NCI-H1436 (cell line): ENCODE measurements at regions not wholly inside any gene's neighbourhood (a gene's known extent, or its start where the extent isn't known, plus 50 kb on each side); places are given as distances from the start of the nearest gene placed in this dataset.

Experiments used
- DNase-seq: peaks from one replicate; lab custom pipeline; 2025; lab: John Stamatoyannopoulos, UW

- no peak for DNase-seq
Measured at GRCh38 chr11:119853581-119854360, 124.8 kb upstream of the NECTIN1 start.

DNA sequence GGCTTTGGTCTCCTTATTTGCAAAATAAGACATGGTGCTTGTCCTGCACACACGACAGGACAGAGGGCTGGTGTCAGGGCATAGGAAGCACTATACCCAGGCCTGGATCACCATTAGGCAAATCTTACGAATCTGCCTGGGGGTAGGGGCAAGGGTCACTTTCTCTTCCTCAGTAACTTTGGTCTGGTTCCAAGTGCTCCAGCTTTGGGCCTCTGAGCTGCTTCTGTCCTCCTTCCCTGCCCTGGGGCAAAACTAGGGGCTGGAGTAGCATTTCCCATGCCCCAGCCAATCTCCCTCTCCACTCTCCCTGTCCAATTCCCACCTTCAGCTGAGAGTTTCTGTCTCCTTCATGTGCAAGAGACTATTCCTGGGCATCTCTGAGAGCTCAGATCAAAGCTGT is 123.7 kb upstream of the NECTIN1 start:
- no peak for DNase-seq

GRCh38 chr11:119850822-119851409 is 121.9 kb upstream of the NECTIN1 start:
- DNase-seq, result no peak

GRCh38 chr11:119849872-119850271 is 120.9 kb upstream of the NECTIN1 start:
- no peak for DNase-seq

- no peak for DNase-seq
Measured at GRCh38 chr11:119847853-119848252, 118.9 kb upstream of the NECTIN1 start.

GRCh38 chr11:119846374-119846773 is 117.4 kb upstream of the NECTIN1 start:
- DNase-seq, result no peak

- no peak for DNase-seq
Measured at GRCh38 chr11:119845756-119846155, 116.8 kb upstream of the NECTIN1 start.

- no peak for DNase-seq
Measured at GRCh38 chr11:119845305-119845704, 116.3 kb upstream of the NECTIN1 start.

DNA sequence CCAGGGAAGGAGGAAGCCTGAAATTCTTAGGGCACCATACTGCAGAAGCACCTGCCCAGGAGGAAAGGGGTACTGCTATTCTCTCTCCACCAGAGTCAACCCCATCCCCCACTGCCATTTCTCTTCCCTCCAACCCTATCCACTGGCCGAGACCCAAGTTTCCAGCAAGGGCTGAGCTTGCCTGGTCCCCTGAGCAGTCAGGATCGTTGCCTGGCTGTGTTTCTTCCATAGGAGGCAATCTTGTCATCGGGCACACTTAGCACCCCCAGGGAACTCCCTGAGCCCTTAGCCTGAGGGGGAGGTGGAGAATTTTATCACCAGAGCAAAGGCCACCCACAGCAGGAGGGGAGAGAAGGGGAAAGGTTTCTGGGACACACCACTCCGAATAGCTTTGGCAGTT is 115.8 kb upstream of the NECTIN1 start:
- no peak for DNase-seq

DNA sequence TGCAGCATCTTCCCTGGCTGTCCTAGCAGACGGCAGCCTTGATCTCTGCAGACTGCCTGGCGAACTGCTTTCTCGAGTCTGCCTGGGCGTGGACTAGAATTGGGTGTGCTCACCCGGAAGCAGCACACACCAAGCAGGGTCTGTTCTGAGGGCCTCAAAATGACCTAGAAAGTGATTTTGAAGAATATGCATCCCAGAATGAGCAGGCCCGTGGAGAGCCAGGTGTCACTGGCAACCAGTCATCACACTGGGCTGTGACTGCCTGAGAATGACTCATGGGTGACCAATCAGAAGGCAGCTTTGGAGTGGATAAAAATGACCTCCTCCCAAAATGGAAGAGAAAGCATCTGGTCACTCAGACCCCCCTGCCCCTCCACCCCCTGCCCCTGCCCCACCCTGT is 114.9 kb upstream of the NECTIN1 start:
- DNase-seq, result no peak

DNA sequence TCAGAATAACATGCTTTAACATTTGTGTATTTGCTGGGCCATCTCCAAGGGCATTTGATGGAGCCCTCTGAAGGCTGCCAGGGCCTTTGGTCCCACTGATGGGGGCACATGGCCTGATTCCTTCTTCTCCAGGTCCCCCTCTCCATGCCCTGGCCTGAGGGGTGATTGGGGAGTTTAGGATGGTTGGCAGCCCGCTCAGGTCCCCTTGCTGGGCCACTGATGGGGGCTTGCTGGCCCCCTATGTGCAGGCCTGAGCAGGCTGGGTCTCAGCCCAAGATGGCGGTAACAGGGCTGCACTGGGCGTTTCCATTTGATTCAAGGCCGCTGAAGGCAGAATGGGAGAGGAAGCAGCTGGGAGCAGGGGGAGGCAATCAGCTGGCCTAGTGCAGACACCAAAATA is 113.7 kb upstream of the NECTIN1 start:
- no peak for DNase-seq

GRCh38 chr11:119839476-119840133 is 110.6 kb upstream of the NECTIN1 start:
- DNase-seq, result no peak

- no peak for DNase-seq
Measured at GRCh38 chr11:119835753-119836152, 106.8 kb upstream of the NECTIN1 start.

- DNase-seq, result peak; percentile 13
Measured at GRCh38 chr11:119832202-119832935, 103.4 kb upstream of the NECTIN1 start.

DNA sequence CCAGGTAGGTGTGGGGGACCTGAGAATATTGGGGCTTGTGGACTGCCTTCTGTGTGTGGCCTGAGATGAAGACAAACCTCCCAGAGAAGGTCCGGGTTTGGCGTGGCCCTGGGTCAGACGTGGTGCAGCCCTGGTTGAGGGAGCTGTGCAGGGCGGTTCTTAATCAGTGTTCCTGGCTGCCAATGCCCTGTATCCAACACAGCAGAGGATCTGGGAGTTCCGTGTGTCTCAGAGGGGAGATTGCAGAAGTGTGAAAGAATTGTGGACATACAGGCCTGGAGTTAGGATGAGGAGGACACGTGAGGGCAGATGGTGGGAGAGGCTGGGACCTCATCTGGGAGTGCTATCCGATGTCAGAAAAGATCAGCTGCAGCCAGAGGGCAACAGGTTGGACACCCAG is 102.0 kb upstream of the NECTIN1 start:
- DNase-seq, result no peak

GRCh38 chr11:119830400-119830799 is 101.4 kb upstream of the NECTIN1 start:
- DNase-seq, result no peak

DNA sequence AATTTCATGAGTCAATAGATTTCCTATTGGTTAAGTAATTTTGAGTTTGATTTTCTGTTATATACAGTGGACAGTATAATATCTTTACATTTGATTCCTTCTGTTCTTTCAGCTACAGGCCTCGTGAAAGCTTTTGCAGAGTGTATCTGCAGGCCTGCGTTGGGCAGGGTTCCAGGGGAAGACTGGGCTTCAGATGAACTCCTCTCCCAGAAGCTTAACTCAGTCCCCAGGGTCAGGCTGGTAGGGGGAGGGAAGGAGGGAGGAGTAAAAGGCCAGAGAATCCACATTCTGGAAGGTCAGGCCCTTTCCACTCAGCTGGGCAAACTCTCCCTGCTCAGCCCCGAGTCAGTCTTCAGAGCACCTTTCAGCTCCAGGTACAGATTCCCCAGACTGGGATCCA is 100.4 kb upstream of the NECTIN1 start:
- no peak for DNase-seq

GRCh38 chr11:119828819-119829218 is 99.8 kb upstream of the NECTIN1 start:
- DNase-seq, result no peak

GRCh38 chr11:119828006-119828405 is 99.0 kb upstream of the NECTIN1 start:
- DNase-seq, result no peak

DNA sequence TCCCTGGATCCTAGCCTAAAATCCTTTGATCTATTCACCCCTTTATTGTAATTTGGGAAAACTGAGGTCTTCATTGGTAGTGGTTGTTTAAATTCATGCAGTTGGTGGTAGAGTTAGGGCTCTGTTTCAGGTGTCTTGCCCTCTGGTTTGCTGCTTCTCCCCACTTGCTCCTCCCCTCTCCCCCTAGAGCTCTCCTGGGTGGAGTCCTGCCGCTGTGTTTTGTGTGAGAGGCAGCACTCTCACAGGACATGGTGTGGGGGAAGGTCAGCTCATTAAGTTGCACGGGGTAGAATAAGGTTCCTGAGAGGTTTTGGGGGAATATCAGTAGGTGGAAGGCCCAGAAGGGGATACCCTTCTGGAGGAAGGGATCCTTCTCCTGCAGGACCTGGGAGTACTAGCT is 98.1 kb upstream of the NECTIN1 start:
- DNase-seq, result no peak

- no peak for DNase-seq
Measured at GRCh38 chr11:119823077-119823476, 94.1 kb upstream of the NECTIN1 start.

- DNase-seq, result no peak
Measured at GRCh38 chr11:119816660-119817059, 87.7 kb upstream of the NECTIN1 start.

DNA sequence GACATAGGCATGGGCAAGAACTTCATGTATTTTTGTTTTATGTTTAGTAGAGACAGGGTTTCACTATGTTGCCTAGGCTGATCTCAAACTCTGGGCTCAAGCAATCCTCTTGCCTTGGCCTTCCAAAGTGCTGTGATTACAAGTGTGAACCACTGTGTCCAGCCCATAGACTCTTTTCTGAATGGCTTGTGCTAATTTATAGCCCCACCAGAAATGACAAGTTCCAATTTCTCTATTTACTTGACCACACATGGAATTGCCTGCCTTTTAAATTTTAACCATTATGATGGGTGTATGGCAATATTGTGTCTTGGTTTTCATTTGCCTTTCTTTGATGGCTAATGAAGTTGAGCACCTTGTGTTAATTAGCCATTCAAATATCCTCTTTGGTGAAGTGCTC is 85.8 kb upstream of the NECTIN1 start:
- no peak for DNase-seq
